Endothelial cell (in vitro differentiated cells): ENCODE measurements at regions not wholly inside any gene's neighbourhood (a gene's known extent, or its start where the extent isn't known, plus 50 kb on each side); places are given as distances from the start of the nearest gene placed in this dataset.

Experiments
- DNase-seq: peaks from one replicate; pipeline ENCODE4 v3.0.0; 2021; ENCODE audit warnings: low spot score
- H3K27ac Mint-ChIP-seq: one replicate; pipeline ENCODE4 v1.8.0; 2021; ENCODE audit warnings: mixed read lengths, inconsistent platforms; ENCODE audit not compliant: unreplicated experiment
- H3K27me3 Mint-ChIP-seq: one replicate; pipeline ENCODE4 v1.8.0; 2021; ENCODE audit warnings: mild to moderate bottlenecking, moderate library complexity, mixed read lengths, inconsistent platforms; ENCODE audit not compliant: unreplicated experiment
- H3K36me3 Mint-ChIP-seq: one replicate; pipeline ENCODE4 v1.8.0; 2021; ENCODE audit warnings: mild to moderate bottlenecking, low read depth, mixed read lengths, inconsistent platforms; ENCODE audit not compliant: unreplicated experiment
- H3K4me1 Mint-ChIP-seq: one replicate; pipeline ENCODE4 v1.8.0; 2021; ENCODE audit warnings: mild to moderate bottlenecking, mixed read lengths, inconsistent platforms; ENCODE audit not compliant: unreplicated experiment
- H3K4me3 Mint-ChIP-seq: one replicate; pipeline ENCODE4 v1.8.0; 2021; ENCODE audit warnings: mild to moderate bottlenecking, mixed read lengths, inconsistent platforms; ENCODE audit not compliant: unreplicated experiment
- H3K9me3 Mint-ChIP-seq: one replicate; pipeline ENCODE4 v1.8.0; 2021; ENCODE audit warnings: mixed read lengths, inconsistent platforms; ENCODE audit not compliant: unreplicated experiment
- TF ChIP-seq, protein P1 (sequence below): fragments of 200-600 bp; sonication (generic); IDR thresholded peaks from one replicate; pipeline ENCODE4 v1.5.0; 2021; ENCODE audit warnings: antibody characterized with exemption; ENCODE audit not compliant: unreplicated experiment

DNA sequence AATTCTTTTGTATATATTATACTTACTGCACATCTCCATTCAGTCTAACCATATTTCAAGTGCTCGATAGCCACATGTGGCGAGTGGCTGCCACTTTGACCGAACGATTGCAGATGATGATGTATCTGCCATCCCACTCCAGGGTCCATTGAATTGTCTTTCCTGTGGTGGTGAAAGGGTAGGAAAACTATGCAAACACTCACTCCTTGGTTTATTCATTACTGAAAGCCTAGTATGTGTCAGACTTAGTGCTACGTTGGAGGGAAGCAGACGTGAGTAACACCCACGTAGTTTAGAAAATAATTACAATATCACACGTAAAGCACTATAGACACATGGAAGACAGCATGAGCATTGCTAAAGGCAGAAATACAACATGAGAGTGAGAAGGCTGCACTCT lies 353.7 kb downstream of the CSNK1G3 start:
- Mint-ChIP-seq H3K36me3 (no peaks in the 10 kb centered on the region), H3K4me3 (no peak overlapping the region), H3K27me3 (no peaks in the 10 kb centered on the region), H3K9me3 (no peaks in the 10 kb centered on the region), H3K4me1 (no peaks in the 10 kb centered on the region), H3K27ac (no peak overlapping the region)
- TF ChIP-seq, protein P1, sequence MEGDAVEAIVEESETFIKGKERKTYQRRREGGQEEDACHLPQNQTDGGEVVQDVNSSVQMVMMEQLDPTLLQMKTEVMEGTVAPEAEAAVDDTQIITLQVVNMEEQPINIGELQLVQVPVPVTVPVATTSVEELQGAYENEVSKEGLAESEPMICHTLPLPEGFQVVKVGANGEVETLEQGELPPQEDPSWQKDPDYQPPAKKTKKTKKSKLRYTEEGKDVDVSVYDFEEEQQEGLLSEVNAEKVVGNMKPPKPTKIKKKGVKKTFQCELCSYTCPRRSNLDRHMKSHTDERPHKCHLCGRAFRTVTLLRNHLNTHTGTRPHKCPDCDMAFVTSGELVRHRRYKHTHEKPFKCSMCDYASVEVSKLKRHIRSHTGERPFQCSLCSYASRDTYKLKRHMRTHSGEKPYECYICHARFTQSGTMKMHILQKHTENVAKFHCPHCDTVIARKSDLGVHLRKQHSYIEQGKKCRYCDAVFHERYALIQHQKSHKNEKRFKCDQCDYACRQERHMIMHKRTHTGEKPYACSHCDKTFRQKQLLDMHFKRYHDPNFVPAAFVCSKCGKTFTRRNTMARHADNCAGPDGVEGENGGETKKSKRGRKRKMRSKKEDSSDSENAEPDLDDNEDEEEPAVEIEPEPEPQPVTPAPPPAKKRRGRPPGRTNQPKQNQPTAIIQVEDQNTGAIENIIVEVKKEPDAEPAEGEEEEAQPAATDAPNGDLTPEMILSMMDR: no peak
- no peak for DNase-seq

DNA sequence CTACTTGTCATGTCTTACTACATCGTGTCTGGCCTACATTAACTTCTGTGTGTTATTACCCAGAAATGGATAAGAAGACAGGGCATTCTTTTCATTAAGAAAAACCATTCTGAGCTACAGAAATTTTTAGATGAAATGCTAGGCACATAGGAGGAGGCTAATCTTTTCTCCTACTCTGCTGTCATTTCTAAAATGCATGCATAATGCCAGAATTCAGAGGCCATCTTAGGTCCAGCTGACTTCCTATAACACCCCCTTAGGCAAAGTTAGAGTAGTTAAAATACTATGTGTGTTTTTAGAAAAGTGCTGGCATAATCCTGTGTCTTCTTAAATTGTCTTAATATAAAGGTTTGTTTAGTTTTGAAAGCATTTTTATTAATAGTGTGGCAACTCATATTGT lies 352.6 kb downstream of the CSNK1G3 start:
- no peak overlapping the region for H3K27ac Mint-ChIP-seq
- H3K4me1 Mint-ChIP-seq: no peaks in the 10 kb centered on the region
- no peaks in the 10 kb centered on the region for H3K27me3 Mint-ChIP-seq
- no peak overlapping the region for H3K4me3 Mint-ChIP-seq
- TF ChIP-seq, protein P1: no peak
- no peaks in the 10 kb centered on the region for H3K9me3 Mint-ChIP-seq
- no peak for DNase-seq
- no peaks in the 10 kb centered on the region for H3K36me3 Mint-ChIP-seq

DNA sequence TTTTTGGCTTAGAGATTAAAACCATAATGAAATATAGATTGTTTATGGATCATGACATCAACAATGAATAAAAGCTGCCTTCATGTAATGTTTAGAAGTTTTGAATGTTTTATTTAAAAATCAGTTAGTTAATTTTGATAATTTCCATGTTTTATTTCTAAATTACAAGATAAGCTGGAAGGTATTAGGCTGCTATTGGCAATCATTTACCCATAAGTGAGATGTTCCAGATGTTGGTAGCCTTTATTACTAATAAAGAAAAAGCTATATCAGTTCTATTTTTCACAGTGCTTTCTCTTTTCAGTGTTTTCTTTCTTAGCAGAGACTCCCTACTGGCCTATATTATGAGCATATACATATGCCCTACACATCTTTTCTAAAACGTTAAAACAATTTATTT lies 347.0 kb downstream of the CSNK1G3 start:
- Mint-ChIP-seq H3K27me3 (peaks cover 1% of the 10 kb centered on the region), H3K36me3 (no peaks in the 10 kb centered on the region), H3K4me1 (no peaks in the 10 kb centered on the region), H3K4me3 (no peak overlapping the region), H3K27ac (no peak overlapping the region), H3K9me3 (no peaks in the 10 kb centered on the region)
- DNase-seq: no peak
- TF ChIP-seq, protein P1: no peak

DNA sequence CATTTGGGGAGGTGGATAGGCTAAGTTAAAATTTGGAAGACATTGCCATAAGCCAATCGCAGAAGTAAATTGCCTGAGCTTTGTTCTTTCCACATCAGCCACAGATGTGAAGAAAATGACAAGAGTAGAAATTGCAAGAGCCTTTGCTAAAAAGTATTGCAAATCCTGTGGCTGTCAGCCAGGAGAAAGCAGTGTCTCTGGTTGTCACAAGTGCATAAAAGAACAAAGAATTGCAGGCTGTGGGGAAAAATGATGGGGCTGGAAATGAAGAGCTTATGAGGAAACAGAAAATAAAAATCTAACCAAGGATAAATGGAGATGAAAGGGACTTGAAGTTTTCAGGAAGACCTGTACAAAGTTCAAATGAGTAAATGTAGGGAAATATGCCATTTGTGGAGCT lies 344.8 kb downstream of the CSNK1G3 start:
- H3K9me3 Mint-ChIP-seq: no peaks in the 10 kb centered on the region
- H3K36me3 Mint-ChIP-seq: no peaks in the 10 kb centered on the region
- DNase-seq: no peak
- TF ChIP-seq, protein P1: no peak
- H3K27me3 Mint-ChIP-seq: peaks cover 1% of the 10 kb centered on the region
- no peak overlapping the region for H3K27ac Mint-ChIP-seq
- H3K4me1 Mint-ChIP-seq: no peaks in the 10 kb centered on the region
- no peak overlapping the region for H3K4me3 Mint-ChIP-seq

DNA sequence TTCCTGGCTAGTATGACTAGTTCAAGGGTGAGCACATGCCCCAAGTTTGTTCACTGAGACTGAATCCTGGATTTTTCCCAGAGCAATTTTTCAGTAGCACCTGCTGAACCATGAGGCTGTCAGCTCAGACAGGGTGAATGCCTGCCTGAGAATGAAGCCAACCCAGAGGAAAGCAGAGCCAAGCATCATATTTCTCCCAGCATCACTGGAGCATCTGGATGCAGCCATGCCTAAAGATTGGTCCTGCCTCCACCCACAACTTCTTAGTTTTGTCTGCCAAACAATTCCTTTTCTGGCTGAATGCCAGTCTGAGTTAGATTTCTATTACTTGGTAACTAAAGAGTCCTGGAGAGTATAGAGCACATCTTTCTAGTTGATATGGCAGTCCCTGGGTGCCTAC lies 343.6 kb downstream of the CSNK1G3 start:
- H3K27me3 Mint-ChIP-seq: peaks cover 1% of the 10 kb centered on the region
- H3K9me3 Mint-ChIP-seq: no peaks in the 10 kb centered on the region
- no peak overlapping the region for H3K4me3 Mint-ChIP-seq
- H3K4me1 Mint-ChIP-seq: no peaks in the 10 kb centered on the region
- no peaks in the 10 kb centered on the region for H3K36me3 Mint-ChIP-seq
- DNase-seq: no peak
- TF ChIP-seq, protein P1: no peak
- H3K27ac Mint-ChIP-seq: no peak overlapping the region
